ENCODE measurements at regions not wholly inside any gene's neighbourhood (a gene's known extent, or its start where the extent isn't known, plus 50 kb on each side); places are given as distances from the start of the nearest gene placed in this dataset.

DNA sequence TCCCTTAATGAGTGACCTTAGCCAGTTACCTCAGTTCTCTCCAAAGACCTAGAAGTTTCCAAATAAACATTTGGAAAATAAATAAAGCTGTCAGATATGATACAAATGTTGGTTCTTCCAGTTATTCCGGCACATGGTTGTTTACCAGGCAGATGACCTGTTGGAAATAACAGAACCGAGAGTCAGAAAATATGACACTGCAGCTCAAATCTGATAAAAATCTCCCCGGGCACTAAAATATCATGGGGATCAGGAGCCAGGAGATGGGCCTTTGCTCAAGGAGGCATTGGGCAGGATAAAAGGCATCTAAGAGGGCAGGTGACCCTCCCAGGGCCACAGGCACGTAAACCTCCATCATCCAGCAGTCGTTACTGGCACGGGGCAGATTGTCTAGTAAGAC is 164.0 kb upstream of the LYZL1 start:
- Histone ChIP-seq H3K36me3 (ENCODE audit: control insufficient read depth, insufficient read depth, low read length) (no peaks in the 10 kb centered on the region), H3K4me3 (replicated peaks; ENCODE audit: low read depth, low read length) (no peak overlapping the region), H3K27me3 (replicated peaks; ENCODE audit: control insufficient read depth, insufficient read depth, low read length) (no peaks in the 10 kb centered on the region)
- no peak for DNase-seq (ENCODE audit: extremely low read depth, insufficient read length)
- TF ChIP-seq, protein P1, sequence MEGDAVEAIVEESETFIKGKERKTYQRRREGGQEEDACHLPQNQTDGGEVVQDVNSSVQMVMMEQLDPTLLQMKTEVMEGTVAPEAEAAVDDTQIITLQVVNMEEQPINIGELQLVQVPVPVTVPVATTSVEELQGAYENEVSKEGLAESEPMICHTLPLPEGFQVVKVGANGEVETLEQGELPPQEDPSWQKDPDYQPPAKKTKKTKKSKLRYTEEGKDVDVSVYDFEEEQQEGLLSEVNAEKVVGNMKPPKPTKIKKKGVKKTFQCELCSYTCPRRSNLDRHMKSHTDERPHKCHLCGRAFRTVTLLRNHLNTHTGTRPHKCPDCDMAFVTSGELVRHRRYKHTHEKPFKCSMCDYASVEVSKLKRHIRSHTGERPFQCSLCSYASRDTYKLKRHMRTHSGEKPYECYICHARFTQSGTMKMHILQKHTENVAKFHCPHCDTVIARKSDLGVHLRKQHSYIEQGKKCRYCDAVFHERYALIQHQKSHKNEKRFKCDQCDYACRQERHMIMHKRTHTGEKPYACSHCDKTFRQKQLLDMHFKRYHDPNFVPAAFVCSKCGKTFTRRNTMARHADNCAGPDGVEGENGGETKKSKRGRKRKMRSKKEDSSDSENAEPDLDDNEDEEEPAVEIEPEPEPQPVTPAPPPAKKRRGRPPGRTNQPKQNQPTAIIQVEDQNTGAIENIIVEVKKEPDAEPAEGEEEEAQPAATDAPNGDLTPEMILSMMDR (IDR thresholded peaks at IDR 0.05; ENCODE audit: insufficient read depth, low read length, poor library complexity, severe bottlenecking) = no peak

DNA sequence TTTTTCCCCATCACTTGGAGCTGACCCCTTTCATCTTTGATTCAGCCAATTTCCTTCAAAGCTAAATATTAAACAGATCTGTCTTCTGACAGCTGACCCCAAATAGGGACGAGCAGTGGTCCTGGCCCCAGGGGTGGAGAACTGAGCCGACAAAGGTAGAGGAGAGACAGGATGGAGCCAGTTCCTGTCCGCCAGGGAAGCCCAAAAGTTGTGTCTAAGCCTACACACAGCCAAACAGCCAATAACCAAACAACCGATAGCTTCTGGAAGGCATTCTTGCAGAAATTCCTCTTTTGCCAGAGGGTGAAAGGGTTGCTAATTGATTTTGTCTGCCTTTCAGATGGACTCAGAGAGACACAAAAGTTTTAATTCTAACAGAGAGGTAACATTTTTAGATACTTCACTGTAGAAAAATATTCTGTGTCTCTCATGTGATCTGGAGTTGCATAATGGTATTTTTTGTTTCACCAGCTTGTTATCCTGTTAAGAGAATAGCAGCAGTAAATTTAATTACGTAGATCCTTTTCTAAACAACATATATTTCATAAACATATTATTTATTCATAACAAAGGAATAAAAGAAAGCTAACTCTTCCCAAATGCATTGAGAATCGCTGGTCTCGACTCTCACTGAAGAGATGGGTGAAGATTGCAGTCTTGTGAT is 161.7 kb upstream of the LYZL1 start:
- no peak for DNase-seq (ENCODE audit: extremely low read depth, insufficient read length)
- TF ChIP-seq, protein P1 (IDR thresholded peaks at IDR 0.05; ENCODE audit: insufficient read depth, low read length, poor library complexity, severe bottlenecking) = no peak
- no peak overlapping the region for H3K4me3 ChIP-seq (replicated peaks; ENCODE audit: low read depth, low read length)
- no peaks in the 10 kb centered on the region for H3K36me3 ChIP-seq (ENCODE audit: control insufficient read depth, insufficient read depth, low read length)
- H3K27me3 ChIP-seq (replicated peaks; ENCODE audit: control insufficient read depth, insufficient read depth, low read length) = no peaks in the 10 kb centered on the region

DNA sequence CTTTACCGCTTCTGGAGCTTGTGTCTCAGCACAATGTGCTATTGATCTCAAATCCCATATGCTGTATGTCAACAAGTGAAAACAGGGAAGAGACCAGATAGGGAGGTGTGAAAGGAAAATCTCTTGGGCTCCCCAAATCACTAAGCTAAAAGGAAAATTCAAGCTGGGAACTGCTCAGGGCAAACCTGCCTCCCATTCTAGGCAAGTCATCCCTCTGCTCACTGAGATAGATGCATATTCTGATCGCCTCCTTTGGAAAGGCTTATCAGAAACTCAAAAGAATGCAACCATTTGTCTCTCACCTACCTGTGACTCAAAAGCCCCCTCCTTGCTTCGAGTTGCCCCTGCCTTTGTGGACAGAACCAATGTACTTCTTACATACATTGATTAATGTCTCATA is 161.1 kb upstream of the LYZL1 start:
- no peaks in the 10 kb centered on the region for H3K27me3 ChIP-seq (replicated peaks; ENCODE audit: control insufficient read depth, insufficient read depth, low read length)
- no peak overlapping the region for H3K4me3 ChIP-seq (replicated peaks; ENCODE audit: low read depth, low read length)
- no peaks in the 10 kb centered on the region for H3K36me3 ChIP-seq (ENCODE audit: control insufficient read depth, insufficient read depth, low read length)
- TF ChIP-seq, protein P1 (IDR thresholded peaks at IDR 0.05; ENCODE audit: insufficient read depth, low read length, poor library complexity, severe bottlenecking) = no peak
- DNase-seq (ENCODE audit: extremely low read depth, insufficient read length) = no peak

DNA sequence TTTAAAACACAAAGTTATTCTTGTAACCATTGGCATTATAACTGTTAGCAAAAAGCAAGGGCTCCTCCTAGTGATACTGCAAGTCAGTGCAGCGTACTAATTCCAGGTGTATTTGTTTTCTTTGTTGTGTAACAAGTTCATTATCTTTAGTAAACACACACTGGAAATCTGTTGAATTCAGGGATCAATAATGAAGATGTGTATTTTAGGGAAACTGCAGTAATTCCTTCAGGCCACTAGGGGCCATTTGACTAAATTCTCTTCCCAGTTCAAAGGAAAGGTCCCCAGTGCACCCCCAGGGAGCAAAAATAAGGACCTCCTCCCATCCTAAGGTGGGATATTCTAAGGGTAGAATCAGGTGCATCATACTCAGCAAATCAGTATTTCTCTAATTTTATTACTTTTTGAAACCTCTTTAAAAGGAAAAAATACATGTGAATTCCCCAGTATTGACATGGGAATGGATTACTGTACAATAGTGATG is 158.6 kb upstream of the LYZL1 start:
- no peaks in the 10 kb centered on the region for H3K27me3 ChIP-seq (replicated peaks; ENCODE audit: control insufficient read depth, insufficient read depth, low read length)

DNA sequence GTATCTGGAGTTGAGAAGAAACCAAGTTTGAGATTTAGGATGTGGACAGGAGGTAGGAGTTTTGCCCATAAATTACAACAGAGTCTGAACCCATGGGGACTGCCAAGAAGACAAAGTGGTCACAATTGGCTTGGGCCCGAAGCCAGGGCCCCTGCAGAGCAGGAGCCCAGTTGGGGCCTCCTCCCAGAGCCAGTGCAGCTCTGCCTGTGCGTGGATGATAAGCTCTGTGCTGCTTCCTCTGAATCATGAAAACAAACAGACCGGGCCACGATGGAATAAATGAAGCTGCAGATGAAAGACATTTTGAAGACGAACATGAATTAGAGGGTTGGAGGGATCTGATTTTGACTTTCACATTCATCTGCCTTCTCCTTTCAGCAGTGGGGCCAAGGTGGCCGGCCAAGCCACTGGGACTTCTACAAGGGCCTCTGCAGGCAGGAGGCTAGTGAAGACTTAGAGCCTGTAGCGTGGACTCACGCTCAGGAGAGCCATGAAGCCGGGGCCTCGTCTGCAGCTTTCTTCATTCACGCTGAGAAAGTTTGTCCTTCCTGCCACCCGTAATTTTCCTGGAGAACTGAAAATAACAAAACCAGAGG is 156.8 kb upstream of the LYZL1 start:
- no peaks in the 10 kb centered on the region for H3K27me3 ChIP-seq (replicated peaks; ENCODE audit: control insufficient read depth, insufficient read depth, low read length)
- H3K4me3 ChIP-seq (replicated peaks; ENCODE audit: low read depth, low read length) = no peak overlapping the region
- no peak for DNase-seq (ENCODE audit: extremely low read depth, insufficient read length)
- no peaks in the 10 kb centered on the region for H3K36me3 ChIP-seq (ENCODE audit: control insufficient read depth, insufficient read depth, low read length)
- TF ChIP-seq, protein P1 (IDR thresholded peaks at IDR 0.05; ENCODE audit: insufficient read depth, low read length, poor library complexity, severe bottlenecking) = no peak

More for the DNA sequence above, 158.6 kb upstream of the LYZL1 start:
- DNase-seq (ENCODE audit: extremely low read depth, insufficient read length) = no peak
- Histone ChIP-seq H3K4me3 (replicated peaks; ENCODE audit: low read depth, low read length) (no peak overlapping the region), H3K36me3 (ENCODE audit: control insufficient read depth, insufficient read depth, low read length) (no peaks in the 10 kb centered on the region)
- TF ChIP-seq, protein P1 (IDR thresholded peaks at IDR 0.05; ENCODE audit: insufficient read depth, low read length, poor library complexity, severe bottlenecking) = peak; percentile 62

Measured in GM06990 (cell line).